ENCODE measurements at regions not wholly inside any gene's neighbourhood (a gene's known extent, or its start where the extent isn't known, plus 50 kb on each side); places are given as distances from the start of the nearest gene placed in this dataset.

DNA sequence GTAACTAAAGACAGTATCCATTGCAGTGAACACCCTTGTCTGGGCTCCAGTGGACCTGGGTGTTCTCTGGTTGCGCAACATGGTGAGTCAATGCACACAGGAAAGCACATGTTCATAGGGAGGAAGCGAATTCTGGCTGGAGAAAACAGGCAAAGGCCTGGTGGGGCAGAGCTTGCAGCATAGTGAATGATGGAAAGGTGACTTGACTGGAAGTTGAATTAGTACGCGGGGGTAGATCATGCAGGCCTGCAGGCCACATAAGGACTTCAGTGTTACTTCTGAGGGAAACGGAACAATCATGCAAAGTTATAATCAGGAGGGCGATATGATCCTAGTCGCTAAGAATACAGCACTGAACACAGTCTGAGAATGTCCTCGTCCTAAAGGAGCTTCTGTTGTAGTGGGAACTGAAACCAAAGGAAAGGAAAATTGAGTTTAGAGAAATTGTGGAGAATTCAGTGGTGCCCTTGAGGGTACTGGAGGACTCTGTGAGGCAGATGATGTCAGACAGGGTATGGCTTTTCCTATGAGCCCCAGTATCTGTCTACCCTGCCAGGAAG is 71.9 kb upstream of the RANBP3L start:
- TF ChIP-seq, protein P1, sequence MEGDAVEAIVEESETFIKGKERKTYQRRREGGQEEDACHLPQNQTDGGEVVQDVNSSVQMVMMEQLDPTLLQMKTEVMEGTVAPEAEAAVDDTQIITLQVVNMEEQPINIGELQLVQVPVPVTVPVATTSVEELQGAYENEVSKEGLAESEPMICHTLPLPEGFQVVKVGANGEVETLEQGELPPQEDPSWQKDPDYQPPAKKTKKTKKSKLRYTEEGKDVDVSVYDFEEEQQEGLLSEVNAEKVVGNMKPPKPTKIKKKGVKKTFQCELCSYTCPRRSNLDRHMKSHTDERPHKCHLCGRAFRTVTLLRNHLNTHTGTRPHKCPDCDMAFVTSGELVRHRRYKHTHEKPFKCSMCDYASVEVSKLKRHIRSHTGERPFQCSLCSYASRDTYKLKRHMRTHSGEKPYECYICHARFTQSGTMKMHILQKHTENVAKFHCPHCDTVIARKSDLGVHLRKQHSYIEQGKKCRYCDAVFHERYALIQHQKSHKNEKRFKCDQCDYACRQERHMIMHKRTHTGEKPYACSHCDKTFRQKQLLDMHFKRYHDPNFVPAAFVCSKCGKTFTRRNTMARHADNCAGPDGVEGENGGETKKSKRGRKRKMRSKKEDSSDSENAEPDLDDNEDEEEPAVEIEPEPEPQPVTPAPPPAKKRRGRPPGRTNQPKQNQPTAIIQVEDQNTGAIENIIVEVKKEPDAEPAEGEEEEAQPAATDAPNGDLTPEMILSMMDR (conservative IDR thresholded peaks at IDR 0.05), result no peak
- no peak for TF ChIP-seq ZFX (IDR thresholded peaks at IDR 0.05)
